OCI-LY3 (cell line): ENCODE measurements at regions not wholly inside any gene's neighbourhood (a gene's known extent, or its start where the extent isn't known, plus 50 kb on each side); places are given as distances from the start of the nearest gene placed in this dataset.

Experiments used
- EZH2phosphoT487 ChIP-seq: fragments of 200-600 bp; shearing (Covaris generic); IDR thresholded peaks from 2 replicates; pipeline ENCODE4 v1.6.1; 2018; ENCODE audit warnings: antibody characterized with exemption, mixed run types, low read depth
- TF ChIP-seq, protein P1 (sequence below): fragments of 200-600, 300-600 bp; sonication (generic); IDR thresholded peaks from 2 replicates; pipeline ENCODE4 v1.5.1; 2014; ENCODE audit warnings: antibody characterized with exemption, low read length, low read depth

DNA sequence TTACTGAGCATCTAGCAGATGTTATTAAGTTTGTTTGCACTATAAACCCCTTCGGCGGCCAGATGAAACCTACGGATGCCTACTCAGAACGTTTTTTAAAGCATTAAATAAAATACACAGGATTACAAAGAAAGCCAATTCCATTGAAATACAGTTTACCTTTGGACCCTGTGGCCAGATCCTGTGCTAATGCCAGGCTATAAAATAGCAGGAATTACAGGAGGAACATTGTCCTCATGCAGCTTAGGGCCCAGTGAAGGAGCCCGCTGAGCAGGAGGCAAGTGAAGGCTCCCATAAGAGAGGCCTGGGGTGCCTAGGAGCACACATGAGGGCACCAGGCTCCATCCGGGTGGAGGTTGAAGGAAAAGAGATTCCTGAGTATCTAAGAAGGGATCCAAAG, 310.4 kb downstream of the MTX2 start:
- TF ChIP-seq, protein P1, sequence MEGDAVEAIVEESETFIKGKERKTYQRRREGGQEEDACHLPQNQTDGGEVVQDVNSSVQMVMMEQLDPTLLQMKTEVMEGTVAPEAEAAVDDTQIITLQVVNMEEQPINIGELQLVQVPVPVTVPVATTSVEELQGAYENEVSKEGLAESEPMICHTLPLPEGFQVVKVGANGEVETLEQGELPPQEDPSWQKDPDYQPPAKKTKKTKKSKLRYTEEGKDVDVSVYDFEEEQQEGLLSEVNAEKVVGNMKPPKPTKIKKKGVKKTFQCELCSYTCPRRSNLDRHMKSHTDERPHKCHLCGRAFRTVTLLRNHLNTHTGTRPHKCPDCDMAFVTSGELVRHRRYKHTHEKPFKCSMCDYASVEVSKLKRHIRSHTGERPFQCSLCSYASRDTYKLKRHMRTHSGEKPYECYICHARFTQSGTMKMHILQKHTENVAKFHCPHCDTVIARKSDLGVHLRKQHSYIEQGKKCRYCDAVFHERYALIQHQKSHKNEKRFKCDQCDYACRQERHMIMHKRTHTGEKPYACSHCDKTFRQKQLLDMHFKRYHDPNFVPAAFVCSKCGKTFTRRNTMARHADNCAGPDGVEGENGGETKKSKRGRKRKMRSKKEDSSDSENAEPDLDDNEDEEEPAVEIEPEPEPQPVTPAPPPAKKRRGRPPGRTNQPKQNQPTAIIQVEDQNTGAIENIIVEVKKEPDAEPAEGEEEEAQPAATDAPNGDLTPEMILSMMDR = no peak
- no peak for TF ChIP-seq EZH2phosphoT487
